Activated B cell treated with CpG ODN at 0.5 μM for 24 hours (primary cell): ENCODE measurements at regions not wholly inside any gene's neighbourhood (a gene's known extent, or its start where the extent isn't known, plus 50 kb on each side); places are given as distances from the start of the nearest gene placed in this dataset.

ENCODE experiments used
- ATAC-seq: fragments of 200-7000 bp; cut with Tn5 transposase; one replicate; pipeline ENCODE4 v1.10.0; 2021; ENCODE audit warnings: low read depth, mild to moderate bottlenecking, moderate library complexity
- CTCF ChIA-PET: fragments of 350-600 bp; sonication (Branson Sonifier 250); formaldehyde crosslinking; loops from one replicate; lab custom pipeline; 2021; ENCODE audit warnings: antibody characterized with exemption; lab: Charles Lee
- POLR2A ChIA-PET: fragments of 350-600 bp; sonication (Branson Sonifier 250); formaldehyde crosslinking; loops from one replicate; lab custom pipeline; 2021; ENCODE audit warnings: antibody characterized with exemption; lab: Charles Lee
- DNase-seq: peaks from one replicate; pipeline ENCODE4 v3.0.0; 2022
- H3K27ac Mint-ChIP-seq: one replicate; pipeline ENCODE4 v1.8.0; 2020; ENCODE audit warnings: mixed read lengths
- H3K27me3 Mint-ChIP-seq: one replicate; pipeline ENCODE4 v1.8.0; 2021; ENCODE audit warnings: mixed read lengths
- H3K36me3 Mint-ChIP-seq: one replicate; pipeline ENCODE4 v1.8.0; 2021; ENCODE audit warnings: low read depth, mixed read lengths
- H3K4me1 Mint-ChIP-seq: one replicate; pipeline ENCODE4 v1.8.0; 2021; ENCODE audit warnings: mixed read lengths
- H3K4me3 Mint-ChIP-seq: one replicate; pipeline ENCODE4 v1.8.0; 2020; ENCODE audit warnings: mild to moderate bottlenecking, mixed read lengths
- H3K9me3 Mint-ChIP-seq: one replicate; pipeline ENCODE4 v1.8.0; 2020; ENCODE audit warnings: mixed read lengths
- intact Hi-C: fragments of 100-400 bp; cut with micrococcal nuclease; formaldehyde crosslinking; loops from one replicate; pipeline ENCODE4 v1.15.1; 2024
- TF ChIP-seq, protein P1 (sequence below): fragments of 200-600 bp; IDR thresholded peaks from one replicate; pipeline ENCODE4 v1.8.0; 2022; ENCODE audit warnings: antibody characterized with exemption, mild to moderate bottlenecking

DNA sequence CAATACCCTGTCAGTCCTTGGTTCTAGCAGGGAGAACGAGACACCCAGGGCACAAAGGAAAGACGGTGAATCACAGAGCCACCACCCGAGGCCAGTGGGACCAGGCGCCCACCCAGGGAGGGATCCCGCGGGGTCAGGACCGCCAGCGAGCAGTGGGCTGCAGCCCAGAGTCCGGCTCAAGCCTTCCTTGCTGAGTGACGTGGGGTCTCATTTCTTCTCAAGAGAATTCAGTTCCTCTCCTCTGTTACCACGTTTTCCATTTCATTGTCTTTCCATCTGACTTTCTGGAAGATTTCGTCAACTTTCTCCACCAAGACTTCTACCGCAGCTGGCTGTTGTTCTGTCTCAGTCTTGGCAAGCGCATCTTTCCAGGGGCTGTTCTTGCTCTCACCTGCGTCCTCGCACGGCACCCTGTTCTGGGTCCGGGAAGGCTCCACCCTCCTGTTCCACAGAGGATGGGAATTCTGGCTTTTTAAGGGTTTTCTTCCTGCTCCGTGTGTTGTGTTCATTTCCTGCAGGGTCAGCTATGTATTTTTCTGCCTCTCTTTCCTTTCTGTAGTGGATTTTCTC, 248.6 kb downstream of the NDUFA10 start:
- TF ChIP-seq, protein P1, sequence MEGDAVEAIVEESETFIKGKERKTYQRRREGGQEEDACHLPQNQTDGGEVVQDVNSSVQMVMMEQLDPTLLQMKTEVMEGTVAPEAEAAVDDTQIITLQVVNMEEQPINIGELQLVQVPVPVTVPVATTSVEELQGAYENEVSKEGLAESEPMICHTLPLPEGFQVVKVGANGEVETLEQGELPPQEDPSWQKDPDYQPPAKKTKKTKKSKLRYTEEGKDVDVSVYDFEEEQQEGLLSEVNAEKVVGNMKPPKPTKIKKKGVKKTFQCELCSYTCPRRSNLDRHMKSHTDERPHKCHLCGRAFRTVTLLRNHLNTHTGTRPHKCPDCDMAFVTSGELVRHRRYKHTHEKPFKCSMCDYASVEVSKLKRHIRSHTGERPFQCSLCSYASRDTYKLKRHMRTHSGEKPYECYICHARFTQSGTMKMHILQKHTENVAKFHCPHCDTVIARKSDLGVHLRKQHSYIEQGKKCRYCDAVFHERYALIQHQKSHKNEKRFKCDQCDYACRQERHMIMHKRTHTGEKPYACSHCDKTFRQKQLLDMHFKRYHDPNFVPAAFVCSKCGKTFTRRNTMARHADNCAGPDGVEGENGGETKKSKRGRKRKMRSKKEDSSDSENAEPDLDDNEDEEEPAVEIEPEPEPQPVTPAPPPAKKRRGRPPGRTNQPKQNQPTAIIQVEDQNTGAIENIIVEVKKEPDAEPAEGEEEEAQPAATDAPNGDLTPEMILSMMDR, result no peak
- CTCF ChIA-PET, result no interaction called here
- peaks cover 9% of the 10 kb centered on the region for H3K9me3 Mint-ChIP-seq
- DNase-seq, result no peak
- H3K27ac Mint-ChIP-seq, result no peak overlapping the region
- no peak for ATAC-seq
- POLR2A ChIA-PET, result no interaction called here
- peaks cover 15% of the 10 kb centered on the region for H3K27me3 Mint-ChIP-seq
- H3K36me3 Mint-ChIP-seq, result no peaks in the 10 kb centered on the region
- no peak overlapping the region for H3K4me3 Mint-ChIP-seq
- intact Hi-C loops, result no loop called here
- H3K4me1 Mint-ChIP-seq, result peaks cover 4% of the 10 kb centered on the region

DNA sequence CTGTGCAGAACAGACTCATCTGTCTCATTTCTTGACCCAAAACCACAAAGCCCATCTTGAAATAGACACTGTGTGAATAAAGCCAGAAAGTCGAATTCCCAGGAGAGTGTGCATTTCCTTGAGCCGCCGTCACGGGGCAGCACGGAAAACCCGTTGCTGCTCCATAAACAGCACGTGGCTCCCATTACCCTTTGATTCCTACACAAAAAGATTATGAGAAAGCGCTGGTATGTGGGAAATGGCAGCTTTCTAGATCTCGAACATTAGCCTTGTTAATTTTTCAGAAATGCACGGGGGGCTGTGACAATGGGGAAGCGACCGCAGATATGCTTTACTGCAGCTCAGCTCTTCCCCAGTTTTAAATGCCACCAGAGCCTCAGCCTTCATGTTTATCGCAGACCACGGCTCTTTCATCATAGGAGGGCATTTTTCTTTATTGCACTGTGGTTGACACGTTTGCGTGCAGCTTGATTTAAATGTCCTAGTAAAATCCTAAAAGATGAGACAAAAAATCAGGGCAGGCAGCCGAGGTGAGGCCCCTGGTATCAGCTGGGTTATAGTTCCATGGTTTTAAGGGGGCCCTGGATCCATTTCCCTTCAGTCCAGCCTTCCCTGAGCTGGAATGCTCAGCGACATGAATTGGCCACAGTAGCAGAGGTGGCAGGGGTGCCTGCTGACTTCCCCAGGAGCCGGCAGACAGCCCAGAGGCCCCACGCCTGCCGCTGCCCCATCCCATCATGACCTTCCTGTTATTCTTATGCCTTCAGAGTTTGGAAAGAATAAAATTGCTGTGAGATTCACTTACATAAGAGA, 249.3 kb downstream of the NDUFA10 start:
- TF ChIP-seq, protein P1, result no peak
- peaks cover 10% of the 10 kb centered on the region for H3K9me3 Mint-ChIP-seq
- no peak overlapping the region for H3K4me3 Mint-ChIP-seq
- CTCF ChIA-PET, result no interaction called here
- DNase-seq (no peak), ATAC-seq (no peak)
- intact Hi-C loops, result no loop called here
- POLR2A ChIA-PET, result no interaction called here
- no peak overlapping the region for H3K27ac Mint-ChIP-seq
- H3K4me1 Mint-ChIP-seq, result peaks cover 4% of the 10 kb centered on the region
- H3K36me3 Mint-ChIP-seq, result no peaks in the 10 kb centered on the region
- H3K27me3 Mint-ChIP-seq, result peaks cover 15% of the 10 kb centered on the region

DNA sequence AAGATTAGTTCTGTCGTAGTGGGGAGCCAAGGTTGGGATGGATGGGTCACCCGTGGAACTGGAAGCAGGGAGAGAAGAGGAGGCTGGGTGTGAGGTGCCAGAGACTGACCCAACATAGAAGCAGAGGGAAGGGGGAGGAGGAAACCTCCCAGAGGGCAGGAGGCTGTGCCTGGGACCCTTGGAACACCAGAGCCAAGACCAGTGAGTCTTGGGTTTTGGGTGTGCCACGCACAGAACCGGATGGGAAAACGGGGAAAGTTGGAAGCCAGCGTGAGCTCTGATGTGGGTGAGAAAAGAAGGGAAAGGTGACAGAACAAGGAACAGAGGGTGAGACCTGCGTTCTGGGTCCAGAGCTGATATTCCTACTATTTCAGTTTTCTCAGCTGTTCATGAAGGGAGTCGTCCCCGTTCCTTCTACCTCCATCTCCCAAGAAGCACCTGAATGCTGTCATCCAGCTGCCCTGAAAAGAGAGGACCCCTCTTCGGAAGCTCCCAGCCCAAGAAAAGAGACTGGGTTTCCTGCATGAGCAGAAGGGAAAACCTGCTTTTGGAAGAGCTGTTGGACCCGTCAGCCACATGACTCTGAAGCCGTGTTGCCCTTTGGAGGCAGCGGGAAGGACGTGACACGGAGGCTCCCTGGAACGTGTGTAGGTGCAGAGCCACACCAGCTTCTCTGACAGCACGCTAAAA, 250.1 kb downstream of the NDUFA10 start:
- intact Hi-C loops, result no loop called here
- POLR2A ChIA-PET, result no interaction called here
- DNase-seq, result no peak
- no peak overlapping the region for H3K27ac Mint-ChIP-seq
- peaks cover 4% of the 10 kb centered on the region for H3K4me1 Mint-ChIP-seq
- no peaks in the 10 kb centered on the region for H3K36me3 Mint-ChIP-seq
- TF ChIP-seq, protein P1, result no peak
- no peak overlapping the region for H3K4me3 Mint-ChIP-seq
- H3K27me3 Mint-ChIP-seq, result peaks cover 13% of the 10 kb centered on the region
- ATAC-seq, result no peak
- CTCF ChIA-PET, result no interaction called here
- peaks cover 6% of the 10 kb centered on the region for H3K9me3 Mint-ChIP-seq

DNA sequence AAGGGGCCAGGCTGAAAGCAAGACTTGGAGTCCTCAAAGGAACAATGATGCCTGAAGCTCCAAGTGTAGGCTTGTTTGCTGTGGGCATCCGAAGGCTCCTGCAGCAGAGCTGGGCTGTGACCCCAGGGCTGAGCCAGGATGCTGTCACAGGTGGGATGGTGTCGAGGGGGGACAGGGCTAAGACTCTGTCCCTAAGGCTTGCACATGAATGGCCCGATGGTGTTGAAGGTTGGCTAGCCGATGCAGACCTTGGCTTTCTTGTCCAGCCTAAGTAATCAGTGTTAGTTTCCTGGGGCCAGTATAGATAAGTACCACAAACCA, 251.0 kb downstream of the NDUFA10 start:
- CTCF ChIA-PET, result no interaction called here
- DNase-seq (no peak), ATAC-seq (no peak)
- Mint-ChIP-seq H3K4me1 (peaks cover 4% of the 10 kb centered on the region), H3K9me3 (peaks cover 6% of the 10 kb centered on the region), H3K27me3 (peaks cover 11% of the 10 kb centered on the region), H3K36me3 (no peaks in the 10 kb centered on the region), H3K27ac (no peak overlapping the region), H3K4me3 (no peak overlapping the region)
- POLR2A ChIA-PET, result no interaction called here
- TF ChIP-seq, protein P1, result no peak
- intact Hi-C loops, result no loop called here
